HG02981 (cell line): ENCODE measurements at regions not wholly inside any gene's neighbourhood (a gene's known extent, or its start where the extent isn't known, plus 50 kb on each side); places are given as distances from the start of the nearest gene placed in this dataset.

ENCODE experiments used
- ATAC-seq: cut with Tn5 transposase; IDR thresholded peaks from one replicate; pipeline ENCODE4 v1.9.1; 2021; ENCODE audit warnings: mild to moderate bottlenecking, moderate library complexity; ENCODE audit not compliant: unreplicated experiment

GRCh38 chr6:134511984-134512683 is 194.2 kb upstream of the SGK1 start:
- no peak for ATAC-seq

GRCh38 chr6:134510920-134511319 is 193.0 kb upstream of the SGK1 start:
- ATAC-seq = no peak

GRCh38 chr6:134510142-134510541 is 192.2 kb upstream of the SGK1 start:
- no peak for ATAC-seq

- no peak for ATAC-seq
Measured at GRCh38 chr6:134508862-134509498, 191.1 kb upstream of the SGK1 start.

- no peak for ATAC-seq
Measured at GRCh38 chr6:134506162-134506561, 188.2 kb upstream of the SGK1 start.

- ATAC-seq = no peak
Measured at GRCh38 chr6:134503585-134504281, 185.8 kb upstream of the SGK1 start.

- ATAC-seq = no peak
Measured at GRCh38 chr6:134502614-134503549, 185.0 kb upstream of the SGK1 start.

- ATAC-seq = no peak
Measured at GRCh38 chr6:134495890-134496248, 178.0 kb upstream of the SGK1 start.

- ATAC-seq = no peak
Measured at GRCh38 chr6:134495203-134495889, 177.4 kb upstream of the SGK1 start.

GRCh38 chr6:134493789-134494188 is 175.9 kb upstream of the SGK1 start:
- no peak for ATAC-seq

GRCh38 chr6:134491477-134491876 is 173.6 kb upstream of the SGK1 start:
- ATAC-seq = no peak

GRCh38 chr6:134482593-134483270 is 164.8 kb upstream of the SGK1 start:
- no peak for ATAC-seq

GRCh38 chr6:134481966-134482365 is 164.1 kb upstream of the SGK1 start:
- no peak for ATAC-seq

GRCh38 chr6:134480593-134480992 is 162.7 kb upstream of the SGK1 start:
- no peak for ATAC-seq

- no peak for ATAC-seq
Measured at GRCh38 chr6:134478764-134479399, 161.0 kb upstream of the SGK1 start.

GRCh38 chr6:134477991-134478635 is 160.2 kb upstream of the SGK1 start:
- no peak for ATAC-seq

GRCh38 chr6:134474955-134475354 is 157.0 kb upstream of the SGK1 start:
- ATAC-seq = no peak

- ATAC-seq = no peak
Measured at GRCh38 chr6:134472661-134473060, 154.7 kb upstream of the SGK1 start.

- no peak for ATAC-seq
Measured at GRCh38 chr6:134472046-134472445, 154.1 kb upstream of the SGK1 start.
